Natural killer cell (primary cell): ENCODE measurements at regions not wholly inside any gene's neighbourhood (a gene's known extent, or its start where the extent isn't known, plus 50 kb on each side); places are given as distances from the start of the nearest gene placed in this dataset.

Experiments
- ATAC-seq, 3 donors: fragments of 150-1000 bp in 2 of 3; fragments of 200-7000 bp in 1 of 3; cut with Tn5 transposase; 1 replicate in 1 of 3; 2 replicates in 2 of 3; pipeline ENCODE4 v1.10.0; 2021; ENCODE audit warnings: mild to moderate bottlenecking in 2 of 3, moderate library complexity in 2 of 3
- DNase-seq, 2 donors: peaks; one replicate each; pipeline versions ENCODE4 v3.0.0 to v3.0.0-alpha.2; 2013 to 2021; ENCODE audit warnings: mixed read lengths in 1 of 2
- H3K27ac ChIP-seq: one replicate; pipeline ENCODE4 v1.5.1; 2013; ENCODE audit warnings: mild to moderate bottlenecking, low read length
- H3K27me3 ChIP-seq: one replicate; pipeline ENCODE4 v1.6.1; 2013; ENCODE audit warnings: low read length; ENCODE audit not compliant: control insufficient read depth, insufficient read depth
- H3K36me3 ChIP-seq: one replicate; pipeline ENCODE4 v1.6.1; 2013; ENCODE audit warnings: low read length; ENCODE audit not compliant: control insufficient read depth, insufficient read depth
- H3K4me1 ChIP-seq: one replicate; pipeline ENCODE4 v1.6.1; 2013; ENCODE audit warnings: low read length; ENCODE audit not compliant: control insufficient read depth, insufficient read depth
- H3K4me3 ChIP-seq: one replicate; pipeline ENCODE4 v1.5.1; 2013; ENCODE audit warnings: low read length
- H3K9me3 ChIP-seq: one replicate; pipeline ENCODE4 v1.6.1; 2013; ENCODE audit warnings: low read length; ENCODE audit not compliant: control insufficient read depth, insufficient read depth
- H3K27ac Mint-ChIP-seq, 2 donors: one replicate each; pipeline ENCODE4 v1.8.0; 2022; ENCODE audit warnings: mild to moderate bottlenecking in 2 of 2, mixed read lengths in 2 of 2, moderate library complexity in 1 of 2
- H3K27me3 Mint-ChIP-seq, 2 donors: one replicate each; pipeline ENCODE4 v1.8.0; 2022; ENCODE audit warnings: low read depth in 2 of 2, mixed read lengths in 2 of 2
- H3K36me3 Mint-ChIP-seq: one replicate; pipeline ENCODE4 v1.8.0; 2022; ENCODE audit warnings: mixed read lengths
- H3K4me1 Mint-ChIP-seq, 2 donors: one replicate each; pipeline ENCODE4 v1.8.0; 2022; ENCODE audit warnings: mixed read lengths in 2 of 2
- H3K4me3 Mint-ChIP-seq: one replicate; pipeline ENCODE4 v1.8.0; 2022; ENCODE audit warnings: mild to moderate bottlenecking, moderate library complexity, mixed read lengths
- H3K9me3 Mint-ChIP-seq, 2 donors: one replicate each; pipeline ENCODE4 v1.8.0; 2022; ENCODE audit warnings: mixed read lengths in 2 of 2
- CTCF ChIP-seq: fragments of 200-600 bp; IDR thresholded peaks from one replicate; pipeline ENCODE4 v1.8.0; 2022; ENCODE audit warnings: antibody characterized with exemption
- WGBS: methylation state at CpG from one replicate; pipeline ENCODE4 v1.1.7; 2013; ENCODE audit warnings: missing lambda C conversion rate; ENCODE audit not compliant: insufficient coverage; 5-methylcytosine and 5-hydroxymethylcytosine counted together
- intact Hi-C: fragments of 100-400 bp; cut with micrococcal nuclease; formaldehyde crosslinking; loops from one replicate; pipeline ENCODE4 v1.14.2; 2022

- WGBS: 86% methylated on average over 1 of the region's 3 CpGs
These were observed 112.1 kb upstream of the RXFP2 start for GRCh38 chr13:31627097-31627845.

GRCh38 chr13:31629085-31629780, 110.1 kb upstream of the RXFP2 start:
- peaks cover 4 to 16% of the 10 kb centered on the region in 2 donors for H3K27me3 Mint-ChIP-seq
- no peak for TF ChIP-seq CTCF

More at GRCh38 chr13:31627097-31627845, 112.1 kb upstream of the RXFP2 start:
- DNase-seq (no peak), ATAC-seq (no peak)
- no peak overlapping the region for H3K27ac Mint-ChIP-seq
- TF ChIP-seq CTCF: no peak
- H3K4me3 Mint-ChIP-seq: no peak overlapping the region
- Histone ChIP-seq H3K27ac (no peak overlapping the region), H3K9me3 (no peaks in the 10 kb centered on the region), H3K4me1 (no peaks in the 10 kb centered on the region), H3K27me3 (no peaks in the 10 kb centered on the region), H3K4me3 (no peak overlapping the region), H3K36me3 (no peaks in the 10 kb centered on the region)
- H3K9me3 Mint-ChIP-seq: peaks cover 0 to 2% of the 10 kb centered on the region in 2 donors
- intact Hi-C loops: no loop called here
- H3K36me3 Mint-ChIP-seq: no peaks in the 10 kb centered on the region
- peaks cover 14 to 22% of the 10 kb centered on the region in 2 donors for H3K27me3 Mint-ChIP-seq
- H3K4me1 Mint-ChIP-seq: no peaks in the 10 kb centered on the region

GRCh38 chr13:31631071-31631470, 108.3 kb upstream of the RXFP2 start:
- intact Hi-C loops: no loop called here
- ATAC-seq: no peak
- 64% methylated on average over 3 of the region's 3 CpGs for WGBS
- Mint-ChIP-seq H3K27me3 (peaks cover 4 to 15% of the 10 kb centered on the region in 2 donors), H3K36me3 (no peaks in the 10 kb centered on the region), H3K4me1 (no peaks in the 10 kb centered on the region), H3K9me3 (peaks cover 3 to 6% of the 10 kb centered on the region in 2 donors), H3K4me3 (no peak overlapping the region), H3K27ac (no peak overlapping the region)
- DNase-seq: no peak
- Histone ChIP-seq H3K4me1 (no peaks in the 10 kb centered on the region), H3K36me3 (no peaks in the 10 kb centered on the region), H3K9me3 (no peaks in the 10 kb centered on the region), H3K27ac (no peak overlapping the region), H3K27me3 (no peaks in the 10 kb centered on the region), H3K4me3 (no peak overlapping the region)
- no peak for TF ChIP-seq CTCF

More at GRCh38 chr13:31629085-31629780, 110.1 kb upstream of the RXFP2 start:
- 17% methylated on average over 3 of the region's 3 CpGs for WGBS
- H3K36me3 ChIP-seq: no peaks in the 10 kb centered on the region
- no peaks in the 10 kb centered on the region for H3K9me3 ChIP-seq
- Mint-ChIP-seq H3K27ac (no peak overlapping the region), H3K4me3 (no peak overlapping the region), H3K36me3 (no peaks in the 10 kb centered on the region), H3K9me3 (peaks cover 0 to 5% of the 10 kb centered on the region in 2 donors), H3K4me1 (no peaks in the 10 kb centered on the region)
- no peak overlapping the region for H3K4me3 ChIP-seq
- intact Hi-C loops: no loop called here
- DNase-seq (no peak), ATAC-seq (no peak)
- H3K27me3 ChIP-seq: no peaks in the 10 kb centered on the region
- no peak overlapping the region for H3K27ac ChIP-seq
- no peaks in the 10 kb centered on the region for H3K4me1 ChIP-seq
